H1 (cell line): ENCODE measurements at regions not wholly inside any gene's neighbourhood (a gene's known extent, or its start where the extent isn't known, plus 50 kb on each side); places are given as distances from the start of the nearest gene placed in this dataset.

Experiments
- CTCF ChIA-PET: fragments of 300-600 bp; sonication (Branson Sonifier 250); formaldehyde crosslinking; loops from one replicate; lab custom pipeline; 2021; ENCODE audit not compliant: partially characterized antibody; lab: Charles Lee
- POLR2A ChIA-PET: fragments of 300-600 bp; sonication (Branson Sonifier 250); formaldehyde crosslinking; loops from one replicate; lab custom pipeline; 2021; ENCODE audit warnings: inconsistent platforms; ENCODE audit not compliant: partially characterized antibody; lab: Charles Lee
- DNase-seq, 2 experiments: peaks; one replicate each; pipeline versions ENCODE4 v3.0.0 to v3.0.0-alpha.2; 2010 to 2022; ENCODE audit warnings: low spot score in 2 of 2, low read depth in 1 of 2, mixed read lengths in 1 of 2
- FAIRE-seq: peaks from 2 replicates; lab custom pipeline; 2011; peaks lifted over from hg19 to GRCh38; lab: Jason Lieb, UNC
- H2AFZ ChIP-seq: 2 replicates; pipeline ENCODE4 v1.8.1; 2012; ENCODE audit warnings: low read length, inconsistent platforms
- H2AK5ac ChIP-seq: 2 replicates; pipeline ENCODE4 v1.6.1; 2013; ENCODE audit warnings: low read depth, low read length
- H2BK120ac ChIP-seq: replicated peaks from 2 replicates; pipeline ENCODE3; 2013; ENCODE audit warnings: low read depth, low read length, inconsistent platforms
- H2BK12ac ChIP-seq: 2 replicates; pipeline ENCODE4 v1.6.1; 2013; ENCODE audit warnings: low read depth, low read length
- H2BK15ac ChIP-seq: 2 replicates; pipeline ENCODE4 v1.6.1; 2013; ENCODE audit warnings: low read length
- H2BK20ac ChIP-seq: 2 replicates; pipeline ENCODE4 v1.6.1; 2013; ENCODE audit warnings: low read length
- H2BK5ac ChIP-seq: 2 replicates; pipeline ENCODE4 v1.6.1; 2013; ENCODE audit warnings: low read depth, low read length
- H3K14ac ChIP-seq: 2 replicates; pipeline ENCODE4 v1.6.1; 2013; ENCODE audit warnings: inconsistent platforms; ENCODE audit not compliant: insufficient read length
- H3K18ac ChIP-seq: 2 replicates; pipeline ENCODE4 v1.6.1; 2013; ENCODE audit warnings: low read length; ENCODE audit errors: extremely low read depth
- H3K23ac ChIP-seq: 2 replicates; pipeline ENCODE4 v1.6.1; 2013; ENCODE audit warnings: inconsistent platforms; ENCODE audit not compliant: insufficient read length
- H3K23me2 ChIP-seq: 2 replicates; pipeline ENCODE4 v1.6.1; 2013; ENCODE audit warnings: low read depth, low read length
- H3K27ac ChIP-seq: 2 replicates; pipeline ENCODE4 v1.6.1; 2011; ENCODE audit warnings: low read depth, low read length, inconsistent platforms
- H3K27me3 ChIP-seq, 4 experiments: replicated peaks in 1 of 4; 1 replicate in 1 of 4; 2 replicates in 3 of 4; pipeline versions ENCODE4 v1.6.1 to v1.8.1; 2011 to 2013; ENCODE audit warnings: low read length in 3 of 4, mild to moderate bottlenecking in 3 of 4, inconsistent platforms in 2 of 4, mixed read lengths in 2 of 4, moderate library complexity in 1 of 4; ENCODE audit not compliant: control insufficient read depth in 3 of 4, insufficient read depth in 3 of 4; ENCODE audit errors: extremely low read depth in 1 of 4
- H3K36me3 ChIP-seq, 4 experiments: 2 replicates each; pipeline versions ENCODE4 v1.6.1 to v1.8.1; 2011 to 2013; ENCODE audit warnings: mild to moderate bottlenecking in 4 of 4, low read length in 3 of 4, moderate library complexity in 2 of 4, control low read depth in 1 of 4, inconsistent platforms in 1 of 4; ENCODE audit not compliant: insufficient read depth in 4 of 4, control insufficient read depth in 2 of 4
- H3K4ac ChIP-seq: replicated peaks from 2 replicates; pipeline ENCODE3; 2013; ENCODE audit warnings: low read length, low read depth, mixed read lengths, inconsistent platforms; ENCODE audit not compliant: insufficient read length
- H3K4me1 ChIP-seq, 4 experiments: replicated peaks in 1 of 4; 1 replicate in 1 of 4; 2 replicates in 3 of 4; pipeline versions ENCODE4 v1.6.1 to v1.8.1; 2011 to 2013; ENCODE audit warnings: low read length in 3 of 4, inconsistent platforms in 2 of 4, mixed read lengths in 1 of 4; ENCODE audit not compliant: insufficient read depth in 4 of 4, control insufficient read depth in 3 of 4
- H3K4me2 ChIP-seq, 2 experiments: 2 replicates each; pipeline versions ENCODE4 v1.6.1 to v1.8.1; 2011 to 2013; ENCODE audit warnings: low read depth in 2 of 2, low read length in 2 of 2, control low read depth in 1 of 2, inconsistent platforms in 1 of 2, mild to moderate bottlenecking in 1 of 2; ENCODE audit not compliant: insufficient read depth in 1 of 2
- H3K4me3 ChIP-seq, 4 experiments: fragments of 200-600, 300-600 bp in 1 of 4; sonication (generic), shearing (Covaris generic), sonication (Bioruptor Twin) in 1 of 4; 2 replicates each; pipeline versions ENCODE4 v1.5.1 to v1.8.1; 2011 to 2016; ENCODE audit warnings: low read length in 4 of 4, low read depth in 3 of 4, control low read depth in 2 of 4, inconsistent platforms in 2 of 4, mild to moderate bottlenecking in 2 of 4, mixed read lengths in 1 of 4, moderate library complexity in 1 of 4; ENCODE audit not compliant: insufficient read depth in 2 of 4; ENCODE audit errors: extremely low read depth in 1 of 4
- H3K56ac ChIP-seq: replicated peaks from 2 replicates; pipeline ENCODE3; 2013; ENCODE audit warnings: low read depth, mild to moderate bottlenecking, mixed read lengths, low read length, inconsistent platforms; ENCODE audit not compliant: insufficient read length
- H3K79me1 ChIP-seq: 2 replicates; pipeline ENCODE4 v1.6.1; 2013; ENCODE audit warnings: low read depth, low read length, control low read depth
- H3K79me2 ChIP-seq, 2 experiments: 2 replicates each; pipeline versions ENCODE4 v1.6.1 to v1.8.1; 2012 to 2013; ENCODE audit warnings: low read length in 2 of 2, mild to moderate bottlenecking in 2 of 2, inconsistent platforms in 1 of 2; ENCODE audit not compliant: insufficient read depth in 2 of 2, control insufficient read depth in 1 of 2
- H3K9ac ChIP-seq, 4 experiments: replicated peaks in 1 of 4; 1 replicate in 1 of 4; 2 replicates in 3 of 4; pipeline versions ENCODE4 v1.6.1 to v1.8.1; 2011 to 2013; ENCODE audit warnings: low read depth in 3 of 4, low read length in 3 of 4, control low read depth in 2 of 4, mild to moderate bottlenecking in 2 of 4, moderate library complexity in 2 of 4, inconsistent platforms in 1 of 4; ENCODE audit errors: extremely low read depth in 1 of 4
- H3K9me3 ChIP-seq, 2 experiments: 2 replicates each; pipeline versions ENCODE4 v1.6.1 to v1.8.1; 2012 to 2013; ENCODE audit warnings: mild to moderate bottlenecking in 2 of 2, moderate library complexity in 2 of 2, control low read depth in 1 of 2, inconsistent platforms in 1 of 2, low read depth in 1 of 2, low read length in 1 of 2, mixed read lengths in 1 of 2; ENCODE audit not compliant: insufficient read depth in 2 of 2
- H4K20me1 ChIP-seq, 2 experiments: replicated peaks in 1 of 2; 2 replicates each; pipeline versions ENCODE3 to v1.8.1; 2011 to 2013; ENCODE audit warnings: inconsistent platforms in 2 of 2, low read length in 2 of 2, mild to moderate bottlenecking in 1 of 2; ENCODE audit not compliant: insufficient read depth in 2 of 2, control insufficient read depth in 1 of 2
- H4K5ac ChIP-seq: 2 replicates; pipeline ENCODE4 v1.6.1; 2013; ENCODE audit warnings: low read length, low read depth, mixed read lengths, inconsistent platforms; ENCODE audit not compliant: insufficient read length
- H4K8ac ChIP-seq: 2 replicates; pipeline ENCODE4 v1.8.0; 2013; ENCODE audit warnings: mild to moderate bottlenecking, moderate library complexity, low read length, inconsistent platforms; ENCODE audit not compliant: insufficient read depth; ENCODE audit errors: extremely low read depth
- H4K91ac ChIP-seq: replicated peaks from 2 replicates; pipeline ENCODE3; 2013; ENCODE audit warnings: low read length, mixed read lengths, inconsistent platforms; ENCODE audit not compliant: insufficient read length
- EGR1 ChIP-seq: IDR thresholded peaks from 2 replicates; pipeline ENCODE4 v1.6.1; 2011; ENCODE audit warnings: low read depth, low read length, borderline replicate concordance
- RXRA ChIP-seq: IDR thresholded peaks from 2 replicates; pipeline ENCODE4 v1.6.1; 2011; ENCODE audit warnings: low read depth, mild to moderate bottlenecking, low read length, moderate library complexity; ENCODE audit not compliant: insufficient read depth
- TAF1 ChIP-seq: IDR thresholded peaks from 2 replicates; pipeline ENCODE4 v1.6.1; 2011; ENCODE audit warnings: mild to moderate bottlenecking, low read depth, low read length
- ZNF274 ChIP-seq: IDR thresholded peaks from 2 replicates; pipeline ENCODE4 v1.7.0; 2012; ENCODE audit warnings: low read length, borderline replicate concordance; ENCODE audit errors: extremely low read depth
- WGBS, 2 experiments: shearing (Covaris generic) in 1 of 2; methylation state at CpG; one replicate each; pipeline versions ENCODE4 v1.1.6 to v1.1.7; 2013 to 2015; ENCODE audit warnings: low lambda C conversion rate in 2 of 2, mixed read lengths in 2 of 2, inconsistent platforms in 1 of 2, low coverage in 1 of 2, missing lambda C conversion rate in 1 of 2; ENCODE audit not compliant: insufficient replicate concordance in 2 of 2, insufficient coverage in 1 of 2, insufficient read length in 1 of 2; ENCODE audit errors: extremely low coverage in 1 of 2, missing lambda C conversion rate in 1 of 2; 5-methylcytosine and 5-hydroxymethylcytosine counted together
- TF ChIP-seq, protein P1 (sequence below): IDR thresholded peaks from 2 replicates; pipeline ENCODE4 v1.6.1; 2011; ENCODE audit warnings: low read depth, mild to moderate bottlenecking, low read length; ENCODE audit not compliant: insufficient read depth

DNA sequence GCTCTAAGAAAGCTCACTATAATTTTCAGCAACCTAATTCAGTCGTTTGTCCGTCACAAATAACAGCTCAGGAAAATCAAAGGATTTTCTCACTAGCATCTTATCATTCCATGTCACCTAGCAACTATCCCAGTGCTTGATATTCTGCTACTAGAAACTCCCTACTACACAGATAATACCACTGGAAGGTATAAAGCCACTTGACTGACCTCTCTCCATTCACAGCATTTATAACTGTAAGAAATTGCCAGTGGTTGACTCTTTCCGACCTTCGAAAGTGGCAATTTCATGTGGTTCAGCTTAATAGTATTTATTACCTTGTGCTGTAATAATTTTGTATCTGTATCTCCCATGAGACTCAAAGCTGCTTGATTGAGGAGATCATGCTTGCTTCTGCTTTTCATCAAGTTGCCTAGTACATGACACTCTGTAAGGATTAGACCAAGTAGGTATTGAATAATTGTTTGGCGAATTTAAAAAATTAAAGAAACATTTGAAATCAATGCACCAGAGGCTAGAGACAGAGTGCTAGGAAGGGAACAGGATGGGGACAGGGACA, 79.6 kb upstream of the TACR1 start:
- POLR2A ChIA-PET: no interaction called here
- no peak for FAIRE-seq

More for the DNA sequence above, 79.6 kb upstream of the TACR1 start:
- no peak overlapping the region for H3K14ac ChIP-seq
- no peaks in the 10 kb centered on the region for H3K9me3 ChIP-seq
- H4K5ac ChIP-seq: no peak overlapping the region
- H2BK15ac ChIP-seq: no peak overlapping the region
- H3K23ac ChIP-seq: no peak overlapping the region
- H3K27me3 ChIP-seq: no peaks in the 10 kb centered on the region
- CTCF ChIA-PET: interaction anchor here (0.8 to 1.4 kb wide), 2 partner anchors 188 to 215 kb away, joined by 3 to 5 read pairs; no protein-coding TSS in a partner anchor
- H2BK20ac ChIP-seq: no peak overlapping the region
- no peak overlapping the region for H2BK12ac ChIP-seq
- H3K79me2 ChIP-seq: no peaks in the 10 kb centered on the region
- no peak overlapping the region for H4K91ac ChIP-seq
- H2AK5ac ChIP-seq: no peak overlapping the region
- no peak overlapping the region for H3K9ac ChIP-seq
- no peak overlapping the region for H3K56ac ChIP-seq
- no peak overlapping the region for H2BK5ac ChIP-seq
- H2AFZ ChIP-seq: no peak overlapping the region
- no peak overlapping the region for H3K27ac ChIP-seq
- H2BK120ac ChIP-seq: no peak overlapping the region
- H3K18ac ChIP-seq: no peak overlapping the region
- no peak overlapping the region for H3K4me3 ChIP-seq
- H3K36me3 ChIP-seq: no peaks in the 10 kb centered on the region
- DNase-seq: no peak
- no peak overlapping the region for H3K4ac ChIP-seq
- no peaks in the 10 kb centered on the region for H3K79me1 ChIP-seq
- no peaks in the 10 kb centered on the region for H4K20me1 ChIP-seq
- WGBS, 2 experiments: 93% methylated on average over 5 of the region's 5 CpGs; no CpG with 5 or more reads in 1 of the 2 experiments
- H3K23me2 ChIP-seq: no peaks in the 10 kb centered on the region; the same call in 1 of the 2 replicates
- TF ChIP-seq ZNF274 (no peak), RXRA (no peak), TAF1 (no peak), EGR1 (no peak)
- TF ChIP-seq, protein P1, sequence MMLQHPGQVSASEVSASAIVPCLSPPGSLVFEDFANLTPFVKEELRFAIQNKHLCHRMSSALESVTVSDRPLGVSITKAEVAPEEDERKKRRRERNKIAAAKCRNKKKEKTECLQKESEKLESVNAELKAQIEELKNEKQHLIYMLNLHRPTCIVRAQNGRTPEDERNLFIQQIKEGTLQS: no peak
- H3K4me2 ChIP-seq: no peak overlapping the region
- H3K4me1 ChIP-seq: peaks cover 0 to 12% (median 3%) of the 10 kb centered on the region in 4 experiments; a peak in 3 of 7 replicates
- no peak overlapping the region for H4K8ac ChIP-seq
